CD4-positive, alpha-beta T cell treated with Interleukin-17A for 4 hours (primary cell): ENCODE measurements at regions not wholly inside any gene's neighbourhood (a gene's known extent, or its start where the extent isn't known, plus 50 kb on each side); places are given as distances from the start of the nearest gene placed in this dataset.

Source experiments
- DNase-seq: peaks from one replicate; pipeline ENCODE4 v3.0.0-alpha.2; 2020; ENCODE audit warnings: mixed read lengths

DNA sequence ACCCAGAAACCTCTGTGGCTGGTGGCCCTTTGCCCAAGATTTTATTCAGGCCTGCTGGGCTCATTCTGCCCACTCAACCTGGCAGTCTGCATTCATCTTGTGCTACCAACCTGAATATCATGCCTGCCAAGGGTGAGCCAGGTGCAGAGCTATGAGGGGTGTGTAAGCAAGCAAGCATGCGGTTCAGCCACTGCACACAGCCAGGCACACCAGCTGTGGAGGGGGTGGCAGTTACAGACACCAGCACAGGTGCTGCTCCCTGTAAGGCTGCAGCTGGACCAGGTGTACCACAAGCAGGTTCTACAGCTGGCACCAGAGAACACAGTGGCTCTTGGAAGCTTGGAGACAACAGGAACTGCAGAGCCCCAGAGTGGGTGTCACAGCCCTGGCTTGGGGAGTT is 633.2 kb downstream of the FBXO15 start:
- DNase-seq: no peak

DNA sequence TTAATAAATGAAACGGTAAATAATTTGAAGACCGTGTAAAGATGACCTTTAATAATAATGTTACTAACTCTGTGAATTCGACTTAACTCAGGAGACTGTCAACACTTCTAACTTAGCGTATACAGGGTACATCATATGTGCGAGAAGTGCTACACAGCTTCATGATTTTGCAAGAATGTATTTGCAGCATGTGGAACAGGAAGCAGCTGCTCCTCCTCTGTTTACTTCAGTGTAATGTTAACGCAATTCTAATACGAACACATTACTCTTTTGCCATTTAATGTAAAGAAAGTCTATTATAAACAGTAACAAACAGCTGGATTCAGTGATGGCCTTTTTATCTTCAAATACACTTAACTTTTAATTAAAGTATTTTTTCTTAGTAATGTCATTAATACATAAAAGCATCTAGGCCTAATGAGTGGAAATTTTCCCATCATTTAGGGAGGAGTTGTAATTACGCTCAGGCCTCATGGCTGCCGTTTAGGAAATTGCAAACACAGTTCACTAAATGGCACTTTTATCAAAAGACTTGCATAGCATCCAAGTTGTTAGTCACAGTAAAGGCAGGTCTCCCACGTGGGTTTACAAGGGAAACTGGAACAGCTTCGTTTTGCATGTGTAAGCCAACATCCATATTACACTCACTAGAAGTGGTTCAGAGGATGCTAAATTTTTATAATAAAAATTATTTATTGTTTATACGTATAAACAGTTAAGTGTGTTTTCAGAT is 635.7 kb downstream of the FBXO15 start:
- DNase-seq: no peak

DNA sequence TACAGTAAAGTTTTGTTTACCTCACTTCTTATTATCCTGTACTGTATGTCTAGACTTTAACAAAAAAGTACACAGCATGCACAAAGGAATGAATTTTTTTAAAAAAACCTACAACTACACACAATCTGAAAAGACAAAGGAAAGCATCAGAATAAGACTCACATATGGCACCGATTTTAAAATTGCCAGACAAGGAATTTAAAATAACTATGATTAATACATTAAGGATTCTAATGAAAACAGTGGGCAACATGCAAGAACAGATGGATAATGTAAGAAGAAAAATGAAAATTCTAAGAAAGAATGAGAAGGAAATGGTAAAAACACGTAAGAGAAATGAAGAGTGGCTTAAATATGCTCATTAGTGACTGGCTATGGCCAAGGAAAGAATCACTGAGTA is 638.2 kb downstream of the FBXO15 start:
- DNase-seq: no peak

- no peak for DNase-seq
These were observed 635.5 kb upstream of the NETO1 start for GRCh38 chr18:73503326-73503725.

GRCh38 chr18:73487966-73488365 is 620.2 kb upstream of the NETO1 start:
- no peak for DNase-seq

- DNase-seq: no peak
These were observed 617.4 kb upstream of the NETO1 start for GRCh38 chr18:73485166-73485565.

GRCh38 chr18:73482901-73483300 is 615.1 kb upstream of the NETO1 start:
- no peak for DNase-seq

GRCh38 chr18:73479477-73479876 is 611.7 kb upstream of the NETO1 start:
- DNase-seq: no peak

DNA sequence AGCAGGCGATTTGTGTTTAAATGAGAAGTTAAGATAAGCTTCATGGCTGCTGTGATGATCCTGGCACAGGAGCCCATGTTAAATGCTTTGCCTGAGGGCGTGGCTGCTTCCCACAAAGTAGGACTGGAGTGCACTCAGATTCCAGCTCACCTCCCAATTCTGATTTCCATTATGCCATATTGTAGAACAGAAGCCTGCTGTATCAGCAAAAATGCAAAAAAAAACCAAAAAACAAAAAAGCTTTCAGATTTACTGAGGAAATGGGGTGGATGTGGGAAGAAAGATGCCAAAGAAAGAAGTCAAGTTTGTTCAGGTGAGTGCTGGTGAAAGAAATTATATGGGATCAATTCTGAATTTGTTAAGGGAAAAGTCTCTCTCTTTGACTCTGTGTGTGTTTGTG is 610.4 kb upstream of the NETO1 start:
- no peak for DNase-seq

GRCh38 chr18:73476031-73476430 is 608.2 kb upstream of the NETO1 start:
- no peak for DNase-seq

DNA sequence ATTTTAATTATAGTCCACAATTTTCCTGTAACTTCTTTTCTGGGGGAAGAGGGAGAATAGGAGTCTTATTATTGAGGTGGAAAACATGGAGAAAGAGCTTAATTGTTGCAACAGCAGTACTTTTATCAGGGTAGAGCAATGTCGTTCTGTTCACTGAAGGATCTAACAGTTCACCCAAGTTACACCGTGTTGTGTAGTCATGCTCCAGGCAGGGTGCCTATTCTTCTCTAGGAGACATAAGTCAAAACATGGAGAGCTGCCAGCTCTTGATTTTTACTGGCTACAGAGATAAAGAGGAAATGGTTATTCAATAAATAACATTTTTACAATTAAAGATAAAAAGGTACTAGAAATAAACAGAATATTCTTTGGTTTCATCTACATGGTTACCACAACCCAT is 594.3 kb upstream of the NETO1 start:
- DNase-seq: no peak

DNA sequence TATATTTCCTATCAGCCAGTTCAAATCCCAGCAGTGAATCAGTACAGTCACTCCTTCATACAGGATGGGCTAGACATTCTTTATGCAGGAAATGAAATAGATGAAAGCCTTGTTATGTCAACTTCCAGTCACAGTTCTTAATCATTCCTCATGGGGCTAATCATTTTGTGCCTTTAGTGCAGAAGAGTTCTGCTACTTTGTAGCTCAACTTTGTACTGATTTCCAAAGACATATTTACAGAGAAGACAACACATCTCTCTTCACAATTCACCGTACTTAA is 593.9 kb upstream of the NETO1 start:
- no peak for DNase-seq

DNA sequence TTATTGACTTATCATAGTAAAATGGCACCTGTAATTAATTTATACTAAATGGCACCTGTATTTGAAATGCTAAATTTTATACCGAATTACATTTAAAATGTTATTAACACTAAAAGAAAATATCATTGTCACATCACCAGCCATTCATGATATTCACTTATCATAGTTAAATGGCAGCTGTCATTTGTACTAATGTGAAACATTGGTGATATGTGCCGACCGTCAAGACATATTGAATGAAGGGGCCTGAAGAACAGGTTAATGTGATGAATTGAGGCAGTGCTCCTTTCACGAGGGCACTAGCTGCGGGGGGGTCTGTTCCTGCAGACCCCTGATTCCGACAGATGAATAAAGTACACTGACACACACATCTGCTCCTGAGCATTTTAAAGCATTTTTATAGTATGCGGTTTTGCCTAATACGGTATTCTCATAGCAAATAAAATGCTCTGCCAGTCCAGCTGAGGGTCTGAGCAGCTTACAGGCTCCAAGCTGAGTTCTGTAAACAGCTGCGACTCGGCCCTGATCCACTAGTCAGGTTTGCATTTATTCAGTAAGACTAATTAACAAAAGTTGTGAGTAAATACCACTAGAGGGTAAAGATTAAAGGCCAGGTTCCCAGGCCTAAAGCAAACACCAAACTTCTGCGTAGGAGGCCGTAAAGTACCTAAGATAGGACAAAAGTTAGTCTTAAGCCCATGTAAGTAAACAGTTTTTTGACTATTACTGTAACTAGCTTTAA is 593.4 kb upstream of the NETO1 start:
- DNase-seq: no peak

- no peak for DNase-seq
These were observed 590.6 kb upstream of the NETO1 start for GRCh38 chr18:73458186-73458964.

DNA sequence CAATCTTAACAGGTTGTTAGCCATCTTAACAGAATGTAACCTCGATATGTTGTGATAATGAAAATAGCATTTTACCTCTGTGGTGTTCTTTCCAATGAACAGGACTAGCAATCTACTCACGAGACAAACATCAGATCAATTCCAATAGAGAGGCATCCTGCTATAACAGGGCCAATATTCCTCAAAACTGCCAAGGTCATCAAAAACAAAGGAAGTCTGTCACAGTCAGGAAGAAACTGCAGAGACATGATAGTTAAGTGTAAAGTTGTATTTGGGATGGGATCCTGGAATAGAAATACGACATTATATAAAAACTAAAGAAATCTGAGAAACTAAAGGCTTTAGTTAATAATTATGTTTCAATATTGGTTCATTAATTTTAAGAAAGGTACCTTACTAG is 588.9 kb upstream of the NETO1 start:
- no peak for DNase-seq

- DNase-seq: no peak
These were observed 585.1 kb upstream of the NETO1 start for GRCh38 chr18:73452866-73453265.

GRCh38 chr18:73446502-73446901 is 578.7 kb upstream of the NETO1 start:
- DNase-seq: no peak

- DNase-seq: no peak
These were observed 563.8 kb upstream of the NETO1 start for GRCh38 chr18:73431620-73432019.

GRCh38 chr18:73421010-73421409 is 553.2 kb upstream of the NETO1 start:
- no peak for DNase-seq

GRCh38 chr18:73419531-73419930 is 551.7 kb upstream of the NETO1 start:
- DNase-seq: no peak

GRCh38 chr18:73414598-73414997 is 546.8 kb upstream of the NETO1 start:
- DNase-seq: no peak

- no peak for DNase-seq
These were observed 546.3 kb upstream of the NETO1 start for GRCh38 chr18:73414069-73414468.

DNA sequence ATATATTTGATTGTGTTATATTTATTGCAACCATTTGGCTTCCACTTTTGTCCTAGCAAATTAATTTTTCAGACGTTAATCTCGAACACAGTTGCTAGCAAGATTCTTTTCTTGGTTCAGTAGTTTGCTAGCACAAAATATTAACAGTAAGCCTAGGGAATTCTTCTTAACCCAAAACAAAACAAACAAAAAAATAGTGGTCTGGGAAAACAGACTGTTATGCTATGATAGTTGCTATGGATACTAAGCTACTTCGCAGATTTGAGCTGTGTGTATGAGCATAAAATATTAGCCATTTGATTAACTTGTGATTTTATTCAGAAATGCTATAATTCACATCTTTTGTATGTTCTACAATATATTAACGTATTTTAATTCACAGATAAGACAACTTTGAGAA is 541.5 kb upstream of the NETO1 start:
- DNase-seq: no peak

DNA sequence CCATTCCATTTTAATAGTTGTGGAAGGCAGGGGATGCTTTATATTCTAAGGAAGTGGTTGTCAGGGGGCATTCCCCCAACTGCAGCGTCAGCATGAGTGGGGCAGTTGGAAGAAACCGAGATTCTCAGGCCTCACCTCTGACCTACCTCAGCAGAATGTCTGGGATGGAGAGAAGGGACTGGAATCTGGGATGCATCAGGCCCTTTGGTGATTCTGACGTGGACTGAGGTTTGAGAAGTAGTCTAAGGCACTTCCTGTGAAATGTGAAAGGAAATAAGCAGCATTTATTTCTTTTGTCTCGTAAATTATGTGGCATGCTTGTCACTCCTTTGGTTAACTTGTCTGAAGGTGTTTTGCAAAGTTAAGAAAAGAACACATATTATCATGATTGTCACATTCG is 540.7 kb upstream of the NETO1 start:
- DNase-seq: no peak
